ENCODE measurements at regions not wholly inside any gene's neighbourhood (a gene's known extent, or its start where the extent isn't known, plus 50 kb on each side); places are given as distances from the start of the nearest gene placed in this dataset.

GRCh38 chr11:36746886-36747710 is 149.1 kb upstream of the RAG2 start:
- no peaks in the 10 kb centered on the region for H3K27me3 ChIP-seq (ENCODE audit: control insufficient read depth, insufficient read depth, low read length)
- TF ChIP-seq CTCF (IDR thresholded peaks at IDR 0.05; ENCODE audit: insufficient read depth, low read depth, low read length) = peak; percentile 99
- peak; percentile 37 for DNase-seq (ENCODE audit: low read depth)
- ChIA-PET POLR2A (interaction anchor here (0.5 kb wide), 1 partner anchor 151 kb away, joined by 4 read pairs; no protein-coding TSS in a partner anchor), CTCF (interaction anchor here (0.6 to 4.5 kb wide), 36 partner anchors 8 to 457 kb away, joined by 3 to 99 read pairs (median 5); partner anchors contain the start of gene RAG1)
- no peak overlapping the region for H3K4me3 ChIP-seq (ENCODE audit: low read depth, low read length)
- no peaks in the 10 kb centered on the region for H3K36me3 ChIP-seq (ENCODE audit: control insufficient read depth, insufficient read depth, low read length)

GRCh38 chr11:36744375-36745168 is 146.5 kb upstream of the RAG2 start:
- DNase-seq (ENCODE audit: low read depth) = no peak
- ChIA-PET CTCF (interaction anchor here (0.7 to 2.2 kb wide), 5 partner anchors 9 to 181 kb away, joined by 4 to 12 read pairs (median 8); no protein-coding TSS in a partner anchor), POLR2A (no interaction called here)
- Histone ChIP-seq H3K36me3 (ENCODE audit: control insufficient read depth, insufficient read depth, low read length) (no peaks in the 10 kb centered on the region), H3K4me3 (ENCODE audit: low read depth, low read length) (no peak overlapping the region), H3K27me3 (ENCODE audit: control insufficient read depth, insufficient read depth, low read length) (no peaks in the 10 kb centered on the region)
- peak; percentile 83 for TF ChIP-seq CTCF (IDR thresholded peaks at IDR 0.05; ENCODE audit: insufficient read depth, low read depth, low read length)

GRCh38 chr11:36743039-36743438 is 145.0 kb upstream of the RAG2 start:
- DNase-seq (ENCODE audit: low read depth) = no peak
- TF ChIP-seq CTCF (IDR thresholded peaks at IDR 0.05; ENCODE audit: insufficient read depth, low read depth, low read length) = no peak
- POLR2A ChIA-PET = no interaction called here
- Histone ChIP-seq H3K36me3 (ENCODE audit: control insufficient read depth, insufficient read depth, low read length) (no peaks in the 10 kb centered on the region), H3K4me3 (ENCODE audit: low read depth, low read length) (no peak overlapping the region), H3K27me3 (ENCODE audit: control insufficient read depth, insufficient read depth, low read length) (no peaks in the 10 kb centered on the region)
- CTCF ChIA-PET = interaction anchor here (0.9 to 2.2 kb wide), 4 partner anchors 8 to 179 kb away, joined by 3 to 12 read pairs (median 7); no protein-coding TSS in a partner anchor

- ChIA-PET POLR2A (no interaction called here), CTCF (no interaction called here)
- H3K27me3 ChIP-seq (ENCODE audit: control insufficient read depth, insufficient read depth, low read length) = no peaks in the 10 kb centered on the region
- H3K36me3 ChIP-seq (ENCODE audit: control insufficient read depth, insufficient read depth, low read length) = no peaks in the 10 kb centered on the region
- TF ChIP-seq CTCF (IDR thresholded peaks at IDR 0.05; ENCODE audit: insufficient read depth, low read depth, low read length) = no peak
- DNase-seq (ENCODE audit: low read depth) = no peak
- no peak overlapping the region for H3K4me3 ChIP-seq (ENCODE audit: low read depth, low read length)
These were observed 143.5 kb upstream of the RAG2 start for GRCh38 chr11:36741515-36741914.

- ChIA-PET CTCF (interaction anchor here (0.6 to 5.3 kb wide), 8 partner anchors 9 to 206 kb away, joined by 3 to 52 read pairs (median 4); no protein-coding TSS in a partner anchor), POLR2A (no interaction called here)
- Histone ChIP-seq H3K27me3 (ENCODE audit: control insufficient read depth, insufficient read depth, low read length) (no peaks in the 10 kb centered on the region), H3K36me3 (ENCODE audit: control insufficient read depth, insufficient read depth, low read length) (no peaks in the 10 kb centered on the region), H3K4me3 (ENCODE audit: low read depth, low read length) (no peak overlapping the region)
- no peak for TF ChIP-seq CTCF (IDR thresholded peaks at IDR 0.05; ENCODE audit: insufficient read depth, low read depth, low read length)
- DNase-seq (ENCODE audit: low read depth) = no peak
These were observed 140.3 kb upstream of the RAG2 start for GRCh38 chr11:36738292-36738861.
